Sciatic nerve (tissue), 2 donors: ENCODE measurements at regions not wholly inside any gene's neighbourhood (a gene's known extent, or its start where the extent isn't known, plus 50 kb on each side); places are given as distances from the start of the nearest gene placed in this dataset.

Experiments
- ATAC-seq: fragments of 200-7000 bp; cut with Tn5 transposase; one replicate; pipeline ENCODE4 v1.9.1; 2020; ENCODE audit warnings: mild to moderate bottlenecking, moderate library complexity
- DNase-seq: peaks from one replicate; pipeline ENCODE4 v3.0.0-alpha.2; 2020; ENCODE audit warnings: low spot score
- intact Hi-C: fragments of 100-400 bp; cut with DNase I; formaldehyde crosslinking; loops from one replicate; pipeline ENCODE4 v1.14.2; 2022
- donor health status: DM: no; HTN: no; CAD: no.
- donor health status: DM: no; HTN: no; CAD: no.

- intact Hi-C loops = no loop called here
- no peak for ATAC-seq
- no peak for DNase-seq
Measured at GRCh38 chr2:66322506-66323260, 112.2 kb upstream of the MEIS1 start.

GRCh38 chr2:66318009-66318561, 116.8 kb upstream of the MEIS1 start:
- intact Hi-C loops = no loop called here

GRCh38 chr2:66317268-66317890, 117.5 kb upstream of the MEIS1 start:
- DNase-seq = no peak

More at GRCh38 chr2:66318009-66318561, 116.8 kb upstream of the MEIS1 start:
- ATAC-seq (no peak), DNase-seq (no peak)

GRCh38 chr2:66306483-66306882, 128.4 kb upstream of the MEIS1 start:
- intact Hi-C loops = no loop called here
- DNase-seq (no peak), ATAC-seq (peak; percentile 56)

More at GRCh38 chr2:66317268-66317890, 117.5 kb upstream of the MEIS1 start:
- no peak for ATAC-seq
- intact Hi-C loops = no loop called here

GRCh38 chr2:66305718-66306117, 129.2 kb upstream of the MEIS1 start:
- DNase-seq = peak; percentile 83
- peak; percentile 90 for ATAC-seq
- intact Hi-C loops = no loop called here

GRCh38 chr2:66303471-66303870, 131.5 kb upstream of the MEIS1 start:
- DNase-seq (no peak), ATAC-seq (no peak)
- intact Hi-C loops = no loop called here

- ATAC-seq (no peak), DNase-seq (no peak)
- intact Hi-C loops = no loop called here
Measured at GRCh38 chr2:66301767-66302140, 133.2 kb upstream of the MEIS1 start.

- DNase-seq = peak; percentile 62
- peak; percentile 91 for ATAC-seq
- intact Hi-C loops = no loop called here
Measured at GRCh38 chr2:66301022-66301766, 133.7 kb upstream of the MEIS1 start.

- ATAC-seq (no peak), DNase-seq (no peak)
- intact Hi-C loops = no loop called here
Measured at GRCh38 chr2:66283787-66284186, 151.1 kb upstream of the MEIS1 start.

- ATAC-seq (no peak), DNase-seq (no peak)
- intact Hi-C loops = no loop called here
Measured at GRCh38 chr2:66281980-66282379, 152.9 kb upstream of the MEIS1 start.

- intact Hi-C loops = loop anchor here (5.0 kb wide), 1 partner anchor 378 kb away; no protein-coding TSS in a partner anchor
- no peak for DNase-seq
- no peak for ATAC-seq
Measured at GRCh38 chr2:66279024-66279423, 155.9 kb upstream of the MEIS1 start.

- intact Hi-C loops = loop anchor here (5.0 kb wide), 1 partner anchor 381 kb away; no protein-coding TSS in a partner anchor
Measured at GRCh38 chr2:66275984-66276383, 158.9 kb upstream of the MEIS1 start.

GRCh38 chr2:66273933-66274490, 160.9 kb upstream of the MEIS1 start:
- no peak for ATAC-seq
- no peak for DNase-seq

More at GRCh38 chr2:66275984-66276383, 158.9 kb upstream of the MEIS1 start:
- no peak for ATAC-seq
- no peak for DNase-seq

GRCh38 chr2:66272751-66273150, 162.2 kb upstream of the MEIS1 start:
- ATAC-seq = no peak
- intact Hi-C loops = no loop called here
- DNase-seq = no peak

More at GRCh38 chr2:66273933-66274490, 160.9 kb upstream of the MEIS1 start:
- intact Hi-C loops = no loop called here

GRCh38 chr2:66271777-66272176, 163.1 kb upstream of the MEIS1 start:
- DNase-seq = no peak
- ATAC-seq = no peak
- intact Hi-C loops = no loop called here

GRCh38 chr2:66270247-66270646, 164.7 kb upstream of the MEIS1 start:
- intact Hi-C loops = no loop called here
- ATAC-seq (no peak), DNase-seq (no peak)

- DNase-seq (no peak), ATAC-seq (no peak)
- intact Hi-C loops = no loop called here
Measured at GRCh38 chr2:66269166-66269565, 165.8 kb upstream of the MEIS1 start.

GRCh38 chr2:66268756-66269155, 166.2 kb upstream of the MEIS1 start:
- ATAC-seq = no peak
- no peak for DNase-seq
- intact Hi-C loops = no loop called here

- DNase-seq (no peak), ATAC-seq (no peak)
- intact Hi-C loops = no loop called here
Measured at GRCh38 chr2:66264354-66264753, 170.6 kb upstream of the MEIS1 start.
